ENCODE measurements at regions not wholly inside any gene's neighbourhood (a gene's known extent, or its start where the extent isn't known, plus 50 kb on each side); places are given as distances from the start of the nearest gene placed in this dataset.

- Histone ChIP-seq H3K4me3 (no peak overlapping the region), H3K27me3 (no peaks in the 10 kb centered on the region), H3K27ac (no peak overlapping the region), H3K9me3 (no peaks in the 10 kb centered on the region), H3K4me1 (no peaks in the 10 kb centered on the region), H3K36me3 (no peaks in the 10 kb centered on the region)
- intact Hi-C loops (cut with DNase I; ENCODE audit: low total_unique reads) = no loop called here
- TF ChIP-seq CTCF (IDR thresholded peaks at IDR 0.05) (no peak), POLR2A (IDR thresholded peaks at IDR 0.05) (no peak)
- DNase-seq = no peak
Observed at GRCh38 chr4:13164783-13165331, 319.3 kb downstream of the RAB28 start.

GRCh38 chr4:13162886-13163285 is 321.3 kb downstream of the RAB28 start:
- no peak for DNase-seq
- no peak for TF ChIP-seq CTCF (IDR thresholded peaks at IDR 0.05)
- TF ChIP-seq POLR2A (IDR thresholded peaks at IDR 0.05) = no peak

GRCh38 chr4:13160920-13161319 is 323.2 kb downstream of the RAB28 start:
- H3K9me3 ChIP-seq = no peaks in the 10 kb centered on the region

More at GRCh38 chr4:13162886-13163285, 321.3 kb downstream of the RAB28 start:
- Histone ChIP-seq H3K27ac (no peak overlapping the region), H3K4me3 (no peak overlapping the region), H3K36me3 (no peaks in the 10 kb centered on the region), H3K27me3 (no peaks in the 10 kb centered on the region), H3K4me1 (no peaks in the 10 kb centered on the region), H3K9me3 (no peaks in the 10 kb centered on the region)
- intact Hi-C loops (cut with DNase I; ENCODE audit: low total_unique reads) = no loop called here

GRCh38 chr4:13159041-13159620 is 325.0 kb downstream of the RAB28 start:
- no peaks in the 10 kb centered on the region for H3K36me3 ChIP-seq
- no peaks in the 10 kb centered on the region for H3K27me3 ChIP-seq
- H3K4me3 ChIP-seq = no peak overlapping the region
- no peaks in the 10 kb centered on the region for H3K4me1 ChIP-seq
- H3K9me3 ChIP-seq = no peaks in the 10 kb centered on the region
- no peak for DNase-seq
- TF ChIP-seq POLR2A (IDR thresholded peaks at IDR 0.05) (no peak), CTCF (IDR thresholded peaks at IDR 0.05) (no peak)
- intact Hi-C loops (cut with DNase I; ENCODE audit: low total_unique reads) = no loop called here
- H3K27ac ChIP-seq = no peak overlapping the region

More at GRCh38 chr4:13160920-13161319, 323.2 kb downstream of the RAB28 start:
- peak overlapping the region; percentile 46 to 51 for H3K27ac ChIP-seq
- H3K36me3 ChIP-seq = no peaks in the 10 kb centered on the region
- TF ChIP-seq POLR2A (IDR thresholded peaks at IDR 0.05) = no peak
- no peak for TF ChIP-seq CTCF (IDR thresholded peaks at IDR 0.05)
- H3K4me1 ChIP-seq = no peaks in the 10 kb centered on the region
- H3K4me3 ChIP-seq = no peak overlapping the region
- intact Hi-C loops (cut with DNase I; ENCODE audit: low total_unique reads) = no loop called here
- DNase-seq = no peak
- no peaks in the 10 kb centered on the region for H3K27me3 ChIP-seq

- Histone ChIP-seq H3K27me3 (no peaks in the 10 kb centered on the region), H3K4me3 (no peak overlapping the region), H3K4me1 (no peaks in the 10 kb centered on the region), H3K27ac (no peak overlapping the region), H3K36me3 (no peaks in the 10 kb centered on the region), H3K9me3 (no peaks in the 10 kb centered on the region)
- intact Hi-C loops (cut with DNase I; ENCODE audit: low total_unique reads) = no loop called here
- TF ChIP-seq POLR2A (IDR thresholded peaks at IDR 0.05) (no peak), CTCF (IDR thresholded peaks at IDR 0.05) (no peak)
- no peak for DNase-seq
Observed at GRCh38 chr4:13151194-13151593, 332.9 kb downstream of the RAB28 start.
